Gastroesophageal sphincter (tissue), 4 donors: ENCODE measurements at regions not wholly inside any gene's neighbourhood (a gene's known extent, or its start where the extent isn't known, plus 50 kb on each side); places are given as distances from the start of the nearest gene placed in this dataset.

Source experiments
- ATAC-seq: fragments of 150-250 bp; one replicate; pipeline ENCODE4 v1.9.1; 2016; ENCODE audit warnings: mild to moderate bottlenecking, moderate library complexity
- H3K27ac ChIP-seq, 4 donors: fragments of 200-600 bp; sonication (generic) in 3 of 4; 1 replicate in 3 of 4; 2 replicates in 1 of 4; pipeline ENCODE4 v1.5.1; 2016 to 2019
- H3K27me3 ChIP-seq: fragments of 200-600 bp; sonication (generic); one replicate; pipeline ENCODE4 v1.5.1; 2019
- H3K36me3 ChIP-seq, 2 donors: fragments of 200-600 bp; sonication (generic); one replicate each; pipeline ENCODE4 v1.5.1; 2019; ENCODE audit warnings: control low read depth in 1 of 2
- H3K4me1 ChIP-seq, 3 donors: fragments of 200-600 bp; sonication (generic); 1 replicate in 2 of 3; 2 replicates in 1 of 3; pipeline ENCODE4 v1.5.1; 2016 to 2019; ENCODE audit warnings: control low read depth in 2 of 3
- H3K4me3 ChIP-seq, 2 donors: fragments of 200-600 bp; sonication (generic); one replicate each; pipeline ENCODE4 v1.5.1; 2019; ENCODE audit warnings: mild to moderate bottlenecking in 1 of 2, moderate library complexity in 1 of 2
- H3K9me3 ChIP-seq, 3 donors: fragments of 200-600 bp; sonication (generic); one replicate each; pipeline ENCODE4 v1.5.1; 2017 to 2019; ENCODE audit warnings: control low read depth in 2 of 3
- EP300 ChIP-seq: sonication (generic); formaldehyde crosslinking; IDR thresholded peaks from one replicate; pipeline ENCODE4 v1.6.1; 2017; ENCODE audit warnings: antibody characterized with exemption, mild to moderate bottlenecking
- POLR2A ChIP-seq, 2 donors: fragments of 450-650 bp; IDR thresholded peaks; one replicate each; pipeline ENCODE4 v1.6.1; 2017; ENCODE audit warnings: antibody characterized with exemption in 2 of 2, mild to moderate bottlenecking in 2 of 2, moderate library complexity in 1 of 2
- POLR2AphosphoS5 ChIP-seq: sonication (generic); formaldehyde crosslinking; IDR thresholded peaks from one replicate; pipeline ENCODE4 v1.6.1; 2017; ENCODE audit warnings: antibody characterized with exemption
- WGBS, 2 donors: methylation state at CpG; one replicate each; pipeline ENCODE4 v1.1.5; 2018; ENCODE audit warnings: low coverage in 1 of 2; 5-methylcytosine and 5-hydroxymethylcytosine counted together
- TF ChIP-seq, protein P1 (sequence below), 4 experiments: fragments of 200-600 bp in 2 of 4; fragments of 450-650 bp in 2 of 4; sonication (generic) in 1 of 4; IDR thresholded peaks; one replicate each; pipeline ENCODE4 v1.5.1; 2017 to 2019; ENCODE audit warnings: antibody characterized with exemption in 4 of 4, mild to moderate bottlenecking in 2 of 4, moderate library complexity in 2 of 4

DNA sequence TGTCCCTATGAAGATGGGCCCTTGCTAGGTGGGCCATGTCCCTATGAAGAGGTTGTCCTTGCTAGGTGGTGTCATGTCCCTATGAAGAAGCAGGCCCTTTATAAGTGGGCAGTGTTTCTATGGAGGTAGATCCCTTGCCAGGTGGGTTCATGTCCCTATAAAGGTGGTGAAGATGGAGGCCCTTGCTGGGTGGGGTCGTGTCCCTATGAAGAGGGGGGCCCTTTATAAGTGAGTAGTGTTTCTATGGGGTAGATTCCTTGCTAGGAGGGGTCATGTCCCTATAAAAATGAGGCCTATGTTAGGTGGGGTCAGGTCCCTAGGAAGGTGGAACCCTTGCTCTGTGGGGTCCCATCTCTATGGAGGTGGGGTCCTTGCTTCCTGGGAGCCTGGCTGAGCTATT is 283.4 kb upstream of the IRX2 start:
- 40% methylated on average over 1 of the region's 1 CpG; no CpG with 5 or more reads in 1 of the 2 donors for WGBS, 2 donors
- no peak for TF ChIP-seq POLR2AphosphoS5
- no peak for TF ChIP-seq EP300
- TF ChIP-seq POLR2A (IDR thresholded peaks at IDR 0.05): no peak
- TF ChIP-seq, protein P1, sequence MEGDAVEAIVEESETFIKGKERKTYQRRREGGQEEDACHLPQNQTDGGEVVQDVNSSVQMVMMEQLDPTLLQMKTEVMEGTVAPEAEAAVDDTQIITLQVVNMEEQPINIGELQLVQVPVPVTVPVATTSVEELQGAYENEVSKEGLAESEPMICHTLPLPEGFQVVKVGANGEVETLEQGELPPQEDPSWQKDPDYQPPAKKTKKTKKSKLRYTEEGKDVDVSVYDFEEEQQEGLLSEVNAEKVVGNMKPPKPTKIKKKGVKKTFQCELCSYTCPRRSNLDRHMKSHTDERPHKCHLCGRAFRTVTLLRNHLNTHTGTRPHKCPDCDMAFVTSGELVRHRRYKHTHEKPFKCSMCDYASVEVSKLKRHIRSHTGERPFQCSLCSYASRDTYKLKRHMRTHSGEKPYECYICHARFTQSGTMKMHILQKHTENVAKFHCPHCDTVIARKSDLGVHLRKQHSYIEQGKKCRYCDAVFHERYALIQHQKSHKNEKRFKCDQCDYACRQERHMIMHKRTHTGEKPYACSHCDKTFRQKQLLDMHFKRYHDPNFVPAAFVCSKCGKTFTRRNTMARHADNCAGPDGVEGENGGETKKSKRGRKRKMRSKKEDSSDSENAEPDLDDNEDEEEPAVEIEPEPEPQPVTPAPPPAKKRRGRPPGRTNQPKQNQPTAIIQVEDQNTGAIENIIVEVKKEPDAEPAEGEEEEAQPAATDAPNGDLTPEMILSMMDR (IDR thresholded peaks at IDR 0.05): no peak
- H3K27ac ChIP-seq: no peak overlapping the region
- H3K4me1 ChIP-seq: no peaks in the 10 kb centered on the region
- no peaks in the 10 kb centered on the region for H3K27me3 ChIP-seq
- no peak for ATAC-seq
- H3K36me3 ChIP-seq: no peaks in the 10 kb centered on the region
- no peaks in the 10 kb centered on the region for H3K9me3 ChIP-seq
- H3K4me3 ChIP-seq: no peak overlapping the region

DNA sequence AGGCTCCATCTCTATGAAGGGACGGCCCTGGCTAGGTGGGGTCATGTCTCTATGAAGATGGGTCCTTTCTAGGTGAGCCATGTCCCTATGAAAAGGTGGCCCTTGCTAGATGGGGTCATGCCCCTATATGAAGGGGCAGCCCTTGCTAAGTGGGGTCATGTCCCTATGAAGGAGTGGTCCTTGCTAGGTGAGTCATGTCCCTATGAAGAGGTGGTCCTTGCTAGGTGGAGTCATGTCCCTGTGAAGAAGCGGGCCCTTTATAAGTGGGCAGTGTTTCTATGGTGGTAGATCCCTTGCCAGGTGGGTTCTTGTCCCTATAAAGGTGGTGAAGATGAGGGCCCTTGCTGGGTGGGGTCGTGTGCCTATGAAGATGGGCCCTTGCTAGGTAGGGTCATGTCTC is 283.0 kb upstream of the IRX2 start:
- Histone ChIP-seq H3K36me3 (no peaks in the 10 kb centered on the region), H3K9me3 (no peaks in the 10 kb centered on the region), H3K4me1 (no peaks in the 10 kb centered on the region), H3K27ac (no peak overlapping the region), H3K4me3 (no peak overlapping the region), H3K27me3 (peaks cover 1% of the 10 kb centered on the region)
- ATAC-seq: no peak
- TF ChIP-seq POLR2A (IDR thresholded peaks at IDR 0.05) (no peak), POLR2AphosphoS5 (no peak), EP300 (no peak)
- TF ChIP-seq, protein P1 (IDR thresholded peaks at IDR 0.05): no peak
- 80 to 100% methylated on average over 1 of the region's 3 CpGs for WGBS, 2 donors

DNA sequence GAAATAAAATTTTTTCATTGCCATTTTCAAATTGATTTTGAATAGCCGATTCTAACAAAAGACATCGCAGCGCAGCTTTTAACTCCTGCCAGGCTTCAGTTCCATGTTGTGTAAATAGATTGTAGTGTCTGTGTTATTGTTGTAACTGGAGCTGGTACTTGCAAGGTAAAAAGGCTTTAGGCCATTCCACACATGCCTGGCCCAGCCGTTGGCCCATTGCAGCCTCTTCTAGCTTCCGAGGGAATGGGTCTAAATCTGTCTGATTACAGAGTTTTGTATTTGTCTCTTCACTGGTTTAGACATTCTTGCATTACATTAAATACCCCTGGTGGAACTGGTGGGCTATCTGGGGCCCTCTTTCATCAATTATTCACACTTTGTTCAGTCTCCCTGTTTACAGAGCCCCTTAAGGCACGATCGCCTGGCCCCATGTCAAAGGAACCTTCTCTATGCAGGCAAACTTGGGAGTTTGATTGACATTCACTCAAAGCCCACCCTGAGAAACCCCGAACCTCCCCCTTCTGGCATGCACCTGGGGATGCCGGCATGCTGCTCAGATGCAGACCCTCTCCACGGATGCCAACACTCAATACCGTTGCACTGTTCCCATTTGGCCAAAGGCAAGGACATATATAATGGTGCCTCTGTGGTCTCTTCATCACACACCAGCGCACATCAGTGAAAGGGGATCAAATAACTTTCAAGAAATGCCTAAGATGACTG is 281.7 kb upstream of the IRX2 start:
- no peak for ATAC-seq
- H3K27ac ChIP-seq: no peak overlapping the region

GRCh38 chr5:3032513-3032912 is 281.0 kb upstream of the IRX2 start:
- H3K27ac ChIP-seq: no peak overlapping the region
- H3K9me3 ChIP-seq: no peaks in the 10 kb centered on the region
- H3K27me3 ChIP-seq: peaks cover 5% of the 10 kb centered on the region
- no peak for ATAC-seq
- TF ChIP-seq POLR2A (IDR thresholded peaks at IDR 0.05) (no peak), EP300 (no peak), POLR2AphosphoS5 (no peak)
- TF ChIP-seq, protein P1 (IDR thresholded peaks at IDR 0.05): no peak
- no peaks in the 10 kb centered on the region for H3K36me3 ChIP-seq
- no peak overlapping the region for H3K4me3 ChIP-seq
- WGBS, 2 donors: 65 to 67% methylated on average over 4 to 6 of the region's 6 CpGs
- no peaks in the 10 kb centered on the region for H3K4me1 ChIP-seq

More for the DNA sequence above, 281.7 kb upstream of the IRX2 start:
- Histone ChIP-seq H3K27me3 (peaks cover 5% of the 10 kb centered on the region), H3K4me3 (no peak overlapping the region), H3K36me3 (no peaks in the 10 kb centered on the region), H3K4me1 (no peaks in the 10 kb centered on the region), H3K9me3 (no peaks in the 10 kb centered on the region)
- TF ChIP-seq, protein P1 (IDR thresholded peaks at IDR 0.05): no peak
- TF ChIP-seq EP300 (no peak), POLR2AphosphoS5 (no peak), POLR2A (IDR thresholded peaks at IDR 0.05) (no peak)
- WGBS, 2 donors: 69% methylated on average over 7 to 12 of the region's 12 CpGs

- Histone ChIP-seq H3K27ac (no peak overlapping the region), H3K4me3 (no peak overlapping the region), H3K36me3 (no peaks in the 10 kb centered on the region), H3K4me1 (no peaks in the 10 kb centered on the region), H3K9me3 (no peaks in the 10 kb centered on the region), H3K27me3 (peaks cover 5% of the 10 kb centered on the region)
- 72 to 86% methylated on average over 6 to 12 of the region's 16 CpGs for WGBS, 2 donors
- no peak for TF ChIP-seq POLR2AphosphoS5
- no peak for TF ChIP-seq EP300
- TF ChIP-seq, protein P1 (IDR thresholded peaks at IDR 0.05): no peak
- no peak for TF ChIP-seq POLR2A (IDR thresholded peaks at IDR 0.05)
- ATAC-seq: no peak
These were observed 280.4 kb upstream of the IRX2 start for GRCh38 chr5:3031733-3032378.
